ENCODE measurements at regions not wholly inside any gene's neighbourhood (a gene's known extent, or its start where the extent isn't known, plus 50 kb on each side); places are given as distances from the start of the nearest gene placed in this dataset.

DNA sequence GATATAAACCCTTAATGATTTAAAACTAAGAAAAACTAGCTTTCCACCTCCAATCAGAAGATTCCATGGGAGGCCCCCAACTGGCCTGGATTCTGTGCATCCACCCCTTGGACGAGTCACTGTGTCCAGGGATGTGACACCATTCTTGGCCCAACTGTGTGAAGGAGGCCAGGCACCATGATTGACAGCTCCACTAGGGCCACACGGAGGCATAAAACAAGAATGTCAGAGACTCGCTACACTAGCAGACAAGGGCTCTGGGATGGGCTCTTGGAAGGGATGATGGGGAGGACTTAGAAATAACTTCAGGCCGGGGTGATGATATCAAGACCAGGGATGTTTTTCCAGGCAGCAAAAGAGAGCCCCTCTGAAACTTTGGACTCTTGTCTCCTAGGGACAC lies 117.8 kb upstream of the GNAO1 start:
- BruUV-seq (replicated peaks), result no TSS peak
- intact Hi-C loops (cut with micrococcal nuclease; ENCODE audit: unreplicated experiment), result no loop called here
- ATAC-seq (no peak), DNase-seq (ENCODE audit: low read depth, low spot score) (no peak)
- H3K36me3 ChIP-seq (ENCODE audit: control insufficient read depth, insufficient read depth, low read length), result no peaks in the 10 kb centered on the region
- ChIA-PET CTCF (no interaction called here), POLR2A (interaction anchor here (0.6 kb wide), 1 partner anchor 22 kb away, joined by 11 read pairs; no protein-coding TSS in a partner anchor)
- no peaks in the 10 kb centered on the region for H3K4me1 ChIP-seq (ENCODE audit: control insufficient read depth, insufficient read depth, low read length)
- H3K27me3 ChIP-seq (ENCODE audit: control insufficient read depth, insufficient read depth, low read length), result no peaks in the 10 kb centered on the region
- no peaks in the 10 kb centered on the region for H3K9me3 ChIP-seq (ENCODE audit: control insufficient read depth, insufficient read depth, low read depth, low read length)
- H3K27ac ChIP-seq (ENCODE audit: low read length), result no peak overlapping the region
- in situ Hi-C loops (cut with HindIII; ENCODE audit: low pct_unique_long_range_greater_than_20kb, low sequenced_read_pairs), result no loop called here
- TF ChIP-seq POLR2AphosphoS5 (IDR thresholded peaks at IDR 0.05; ENCODE audit: low read depth, low read length), result no peak
- TF ChIP-seq, protein P1, sequence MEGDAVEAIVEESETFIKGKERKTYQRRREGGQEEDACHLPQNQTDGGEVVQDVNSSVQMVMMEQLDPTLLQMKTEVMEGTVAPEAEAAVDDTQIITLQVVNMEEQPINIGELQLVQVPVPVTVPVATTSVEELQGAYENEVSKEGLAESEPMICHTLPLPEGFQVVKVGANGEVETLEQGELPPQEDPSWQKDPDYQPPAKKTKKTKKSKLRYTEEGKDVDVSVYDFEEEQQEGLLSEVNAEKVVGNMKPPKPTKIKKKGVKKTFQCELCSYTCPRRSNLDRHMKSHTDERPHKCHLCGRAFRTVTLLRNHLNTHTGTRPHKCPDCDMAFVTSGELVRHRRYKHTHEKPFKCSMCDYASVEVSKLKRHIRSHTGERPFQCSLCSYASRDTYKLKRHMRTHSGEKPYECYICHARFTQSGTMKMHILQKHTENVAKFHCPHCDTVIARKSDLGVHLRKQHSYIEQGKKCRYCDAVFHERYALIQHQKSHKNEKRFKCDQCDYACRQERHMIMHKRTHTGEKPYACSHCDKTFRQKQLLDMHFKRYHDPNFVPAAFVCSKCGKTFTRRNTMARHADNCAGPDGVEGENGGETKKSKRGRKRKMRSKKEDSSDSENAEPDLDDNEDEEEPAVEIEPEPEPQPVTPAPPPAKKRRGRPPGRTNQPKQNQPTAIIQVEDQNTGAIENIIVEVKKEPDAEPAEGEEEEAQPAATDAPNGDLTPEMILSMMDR (IDR thresholded peaks at IDR 0.05), result no peak
- TF ChIP-seq SIN3A (IDR thresholded peaks at IDR 0.05; ENCODE audit: borderline replicate concordance, insufficient read depth, low read depth, low read length), result no peak
- TF ChIP-seq, protein P2, sequence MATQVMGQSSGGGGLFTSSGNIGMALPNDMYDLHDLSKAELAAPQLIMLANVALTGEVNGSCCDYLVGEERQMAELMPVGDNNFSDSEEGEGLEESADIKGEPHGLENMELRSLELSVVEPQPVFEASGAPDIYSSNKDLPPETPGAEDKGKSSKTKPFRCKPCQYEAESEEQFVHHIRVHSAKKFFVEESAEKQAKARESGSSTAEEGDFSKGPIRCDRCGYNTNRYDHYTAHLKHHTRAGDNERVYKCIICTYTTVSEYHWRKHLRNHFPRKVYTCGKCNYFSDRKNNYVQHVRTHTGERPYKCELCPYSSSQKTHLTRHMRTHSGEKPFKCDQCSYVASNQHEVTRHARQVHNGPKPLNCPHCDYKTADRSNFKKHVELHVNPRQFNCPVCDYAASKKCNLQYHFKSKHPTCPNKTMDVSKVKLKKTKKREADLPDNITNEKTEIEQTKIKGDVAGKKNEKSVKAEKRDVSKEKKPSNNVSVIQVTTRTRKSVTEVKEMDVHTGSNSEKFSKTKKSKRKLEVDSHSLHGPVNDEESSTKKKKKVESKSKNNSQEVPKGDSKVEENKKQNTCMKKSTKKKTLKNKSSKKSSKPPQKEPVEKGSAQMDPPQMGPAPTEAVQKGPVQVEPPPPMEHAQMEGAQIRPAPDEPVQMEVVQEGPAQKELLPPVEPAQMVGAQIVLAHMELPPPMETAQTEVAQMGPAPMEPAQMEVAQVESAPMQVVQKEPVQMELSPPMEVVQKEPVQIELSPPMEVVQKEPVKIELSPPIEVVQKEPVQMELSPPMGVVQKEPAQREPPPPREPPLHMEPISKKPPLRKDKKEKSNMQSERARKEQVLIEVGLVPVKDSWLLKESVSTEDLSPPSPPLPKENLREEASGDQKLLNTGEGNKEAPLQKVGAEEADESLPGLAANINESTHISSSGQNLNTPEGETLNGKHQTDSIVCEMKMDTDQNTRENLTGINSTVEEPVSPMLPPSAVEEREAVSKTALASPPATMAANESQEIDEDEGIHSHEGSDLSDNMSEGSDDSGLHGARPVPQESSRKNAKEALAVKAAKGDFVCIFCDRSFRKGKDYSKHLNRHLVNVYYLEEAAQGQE (IDR thresholded peaks at IDR 0.05; ENCODE audit: insufficient read depth in 1 of 2, low read depth in 2 of 2, low read length in 1 of 2), result no peak
- TF ChIP-seq TCF7L2 (IDR thresholded peaks at IDR 0.05; ENCODE audit: low read depth, low read length), result no peak
- no peak overlapping the region for H3K4me3 ChIP-seq (ENCODE audit: low read depth in 2 of 2, low read length in 2 of 2)

DNA sequence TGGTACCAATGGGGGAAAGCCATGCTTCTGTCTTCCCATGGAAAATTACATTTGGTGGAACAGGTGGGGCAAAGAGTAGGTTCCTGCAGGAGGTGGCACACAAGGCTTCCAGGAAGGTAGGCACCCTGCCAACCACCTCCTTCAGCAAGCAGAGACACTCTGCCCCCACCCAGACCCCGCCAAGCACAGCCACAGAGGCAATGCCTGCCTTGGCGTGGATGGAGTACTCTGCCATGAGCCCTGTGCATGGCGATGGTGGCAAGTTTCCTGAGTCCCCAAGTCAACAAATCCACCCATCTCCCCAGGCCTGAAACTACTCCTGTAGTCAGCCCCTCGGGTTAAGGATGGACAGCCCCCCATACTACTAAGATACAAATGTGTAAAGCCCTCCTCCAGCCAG lies 119.2 kb upstream of the GNAO1 start:
- no peaks in the 10 kb centered on the region for H3K36me3 ChIP-seq (ENCODE audit: control insufficient read depth, insufficient read depth, low read length)
- H3K27ac ChIP-seq (ENCODE audit: low read length), result no peak overlapping the region
- ChIA-PET CTCF (interaction anchor here (0.5 kb wide), 1 partner anchor 66 kb away, joined by 4 read pairs; no protein-coding TSS in a partner anchor), POLR2A (no interaction called here)
- no peak overlapping the region for H3K4me3 ChIP-seq (ENCODE audit: low read depth in 2 of 2, low read length in 2 of 2)
- intact Hi-C loops (cut with micrococcal nuclease; ENCODE audit: unreplicated experiment), result no loop called here
- in situ Hi-C loops (cut with HindIII; ENCODE audit: low pct_unique_long_range_greater_than_20kb, low sequenced_read_pairs), result no loop called here
- no peaks in the 10 kb centered on the region for H3K27me3 ChIP-seq (ENCODE audit: control insufficient read depth, insufficient read depth, low read length)
- no peaks in the 10 kb centered on the region for H3K4me1 ChIP-seq (ENCODE audit: control insufficient read depth, insufficient read depth, low read length)
- no TSS peak for BruUV-seq (replicated peaks)
- TF ChIP-seq, protein P2 (IDR thresholded peaks at IDR 0.05; ENCODE audit: insufficient read depth in 1 of 2, low read depth in 2 of 2, low read length in 1 of 2), result no peak
- no peak for TF ChIP-seq POLR2AphosphoS5 (IDR thresholded peaks at IDR 0.05; ENCODE audit: low read depth, low read length)
- no peak for TF ChIP-seq SIN3A (IDR thresholded peaks at IDR 0.05; ENCODE audit: borderline replicate concordance, insufficient read depth, low read depth, low read length)
- no peak for TF ChIP-seq TCF7L2 (IDR thresholded peaks at IDR 0.05; ENCODE audit: low read depth, low read length)
- TF ChIP-seq, protein P1 (IDR thresholded peaks at IDR 0.05), result no peak
- no peaks in the 10 kb centered on the region for H3K9me3 ChIP-seq (ENCODE audit: control insufficient read depth, insufficient read depth, low read depth, low read length)
- DNase-seq (ENCODE audit: low read depth, low spot score) (no peak), ATAC-seq (no peak)
